H1 (cell line): ENCODE measurements at regions not wholly inside any gene's neighbourhood (a gene's known extent, or its start where the extent isn't known, plus 50 kb on each side); places are given as distances from the start of the nearest gene placed in this dataset.

Experiments
- CTCF ChIA-PET: fragments of 300-600 bp; sonication (Branson Sonifier 250); formaldehyde crosslinking; loops from one replicate; lab custom pipeline; 2021; ENCODE audit not compliant: partially characterized antibody; lab: Charles Lee
- POLR2A ChIA-PET: fragments of 300-600 bp; sonication (Branson Sonifier 250); formaldehyde crosslinking; loops from one replicate; lab custom pipeline; 2021; ENCODE audit warnings: inconsistent platforms; ENCODE audit not compliant: partially characterized antibody; lab: Charles Lee
- DNase-seq, 2 experiments: peaks; one replicate each; pipeline versions ENCODE4 v3.0.0 to v3.0.0-alpha.2; 2010 to 2022; ENCODE audit warnings: low spot score in 2 of 2, low read depth in 1 of 2, mixed read lengths in 1 of 2
- FAIRE-seq: peaks from 2 replicates; lab custom pipeline; 2011; peaks lifted over from hg19 to GRCh38; lab: Jason Lieb, UNC
- H2AFZ ChIP-seq: 2 replicates; pipeline ENCODE4 v1.8.1; 2012; ENCODE audit warnings: low read length, inconsistent platforms
- H2AK5ac ChIP-seq: 2 replicates; pipeline ENCODE4 v1.6.1; 2013; ENCODE audit warnings: low read depth, low read length
- H2BK120ac ChIP-seq: replicated peaks from 2 replicates; pipeline ENCODE3; 2013; ENCODE audit warnings: low read depth, low read length, inconsistent platforms
- H2BK12ac ChIP-seq: 2 replicates; pipeline ENCODE4 v1.6.1; 2013; ENCODE audit warnings: low read depth, low read length
- H2BK15ac ChIP-seq: 2 replicates; pipeline ENCODE4 v1.6.1; 2013; ENCODE audit warnings: low read length
- H2BK20ac ChIP-seq: 2 replicates; pipeline ENCODE4 v1.6.1; 2013; ENCODE audit warnings: low read length
- H2BK5ac ChIP-seq: 2 replicates; pipeline ENCODE4 v1.6.1; 2013; ENCODE audit warnings: low read depth, low read length
- H3K14ac ChIP-seq: 2 replicates; pipeline ENCODE4 v1.6.1; 2013; ENCODE audit warnings: inconsistent platforms; ENCODE audit not compliant: insufficient read length
- H3K18ac ChIP-seq: 2 replicates; pipeline ENCODE4 v1.6.1; 2013; ENCODE audit warnings: low read length; ENCODE audit errors: extremely low read depth
- H3K23ac ChIP-seq: 2 replicates; pipeline ENCODE4 v1.6.1; 2013; ENCODE audit warnings: inconsistent platforms; ENCODE audit not compliant: insufficient read length
- H3K23me2 ChIP-seq: 2 replicates; pipeline ENCODE4 v1.6.1; 2013; ENCODE audit warnings: low read depth, low read length
- H3K27ac ChIP-seq: 2 replicates; pipeline ENCODE4 v1.6.1; 2011; ENCODE audit warnings: low read depth, low read length, inconsistent platforms
- H3K27me3 ChIP-seq, 4 experiments: replicated peaks in 1 of 4; 1 replicate in 1 of 4; 2 replicates in 3 of 4; pipeline versions ENCODE4 v1.6.1 to v1.8.1; 2011 to 2013; ENCODE audit warnings: low read length in 3 of 4, mild to moderate bottlenecking in 3 of 4, inconsistent platforms in 2 of 4, mixed read lengths in 2 of 4, moderate library complexity in 1 of 4; ENCODE audit not compliant: control insufficient read depth in 3 of 4, insufficient read depth in 3 of 4; ENCODE audit errors: extremely low read depth in 1 of 4
- H3K36me3 ChIP-seq, 4 experiments: 2 replicates each; pipeline versions ENCODE4 v1.6.1 to v1.8.1; 2011 to 2013; ENCODE audit warnings: mild to moderate bottlenecking in 4 of 4, low read length in 3 of 4, moderate library complexity in 2 of 4, control low read depth in 1 of 4, inconsistent platforms in 1 of 4; ENCODE audit not compliant: insufficient read depth in 4 of 4, control insufficient read depth in 2 of 4
- H3K4ac ChIP-seq: replicated peaks from 2 replicates; pipeline ENCODE3; 2013; ENCODE audit warnings: low read length, low read depth, mixed read lengths, inconsistent platforms; ENCODE audit not compliant: insufficient read length
- H3K4me1 ChIP-seq, 4 experiments: replicated peaks in 1 of 4; 1 replicate in 1 of 4; 2 replicates in 3 of 4; pipeline versions ENCODE4 v1.6.1 to v1.8.1; 2011 to 2013; ENCODE audit warnings: low read length in 3 of 4, inconsistent platforms in 2 of 4, mixed read lengths in 1 of 4; ENCODE audit not compliant: insufficient read depth in 4 of 4, control insufficient read depth in 3 of 4
- H3K4me2 ChIP-seq, 2 experiments: 2 replicates each; pipeline versions ENCODE4 v1.6.1 to v1.8.1; 2011 to 2013; ENCODE audit warnings: low read depth in 2 of 2, low read length in 2 of 2, control low read depth in 1 of 2, inconsistent platforms in 1 of 2, mild to moderate bottlenecking in 1 of 2; ENCODE audit not compliant: insufficient read depth in 1 of 2
- H3K4me3 ChIP-seq, 4 experiments: fragments of 200-600, 300-600 bp in 1 of 4; sonication (generic), shearing (Covaris generic), sonication (Bioruptor Twin) in 1 of 4; 2 replicates each; pipeline versions ENCODE4 v1.5.1 to v1.8.1; 2011 to 2016; ENCODE audit warnings: low read length in 4 of 4, low read depth in 3 of 4, control low read depth in 2 of 4, inconsistent platforms in 2 of 4, mild to moderate bottlenecking in 2 of 4, mixed read lengths in 1 of 4, moderate library complexity in 1 of 4; ENCODE audit not compliant: insufficient read depth in 2 of 4; ENCODE audit errors: extremely low read depth in 1 of 4
- H3K56ac ChIP-seq: replicated peaks from 2 replicates; pipeline ENCODE3; 2013; ENCODE audit warnings: low read depth, mild to moderate bottlenecking, mixed read lengths, low read length, inconsistent platforms; ENCODE audit not compliant: insufficient read length
- H3K79me1 ChIP-seq: 2 replicates; pipeline ENCODE4 v1.6.1; 2013; ENCODE audit warnings: low read depth, low read length, control low read depth
- H3K79me2 ChIP-seq, 2 experiments: 2 replicates each; pipeline versions ENCODE4 v1.6.1 to v1.8.1; 2012 to 2013; ENCODE audit warnings: low read length in 2 of 2, mild to moderate bottlenecking in 2 of 2, inconsistent platforms in 1 of 2; ENCODE audit not compliant: insufficient read depth in 2 of 2, control insufficient read depth in 1 of 2
- H3K9ac ChIP-seq, 4 experiments: replicated peaks in 1 of 4; 1 replicate in 1 of 4; 2 replicates in 3 of 4; pipeline versions ENCODE4 v1.6.1 to v1.8.1; 2011 to 2013; ENCODE audit warnings: low read depth in 3 of 4, low read length in 3 of 4, control low read depth in 2 of 4, mild to moderate bottlenecking in 2 of 4, moderate library complexity in 2 of 4, inconsistent platforms in 1 of 4; ENCODE audit errors: extremely low read depth in 1 of 4
- H3K9me3 ChIP-seq, 2 experiments: 2 replicates each; pipeline versions ENCODE4 v1.6.1 to v1.8.1; 2012 to 2013; ENCODE audit warnings: mild to moderate bottlenecking in 2 of 2, moderate library complexity in 2 of 2, control low read depth in 1 of 2, inconsistent platforms in 1 of 2, low read depth in 1 of 2, low read length in 1 of 2, mixed read lengths in 1 of 2; ENCODE audit not compliant: insufficient read depth in 2 of 2
- H4K20me1 ChIP-seq, 2 experiments: replicated peaks in 1 of 2; 2 replicates each; pipeline versions ENCODE3 to v1.8.1; 2011 to 2013; ENCODE audit warnings: inconsistent platforms in 2 of 2, low read length in 2 of 2, mild to moderate bottlenecking in 1 of 2; ENCODE audit not compliant: insufficient read depth in 2 of 2, control insufficient read depth in 1 of 2
- H4K5ac ChIP-seq: 2 replicates; pipeline ENCODE4 v1.6.1; 2013; ENCODE audit warnings: low read length, low read depth, mixed read lengths, inconsistent platforms; ENCODE audit not compliant: insufficient read length
- H4K8ac ChIP-seq: 2 replicates; pipeline ENCODE4 v1.8.0; 2013; ENCODE audit warnings: mild to moderate bottlenecking, moderate library complexity, low read length, inconsistent platforms; ENCODE audit not compliant: insufficient read depth; ENCODE audit errors: extremely low read depth
- H4K91ac ChIP-seq: replicated peaks from 2 replicates; pipeline ENCODE3; 2013; ENCODE audit warnings: low read length, mixed read lengths, inconsistent platforms; ENCODE audit not compliant: insufficient read length
- ASH2L ChIP-seq: fragments of 200-600, 300-600 bp; sonication (generic); IDR thresholded peaks from one replicate; pipeline ENCODE4 v1.7.1; 2017; ENCODE audit warnings: low read length
- BRCA1 ChIP-seq: IDR thresholded peaks from 2 replicates; pipeline ENCODE4 v1.6.1; 2012; ENCODE audit warnings: low read depth, low read length, improper control_type of control experiment
- E2F6 ChIP-seq: IDR thresholded peaks from 2 replicates; pipeline ENCODE4 v1.6.1; 2012; ENCODE audit warnings: inconsistent platforms
- HDAC2 ChIP-seq, 2 experiments: fragments of 300-600 bp in 1 of 2; sonication (generic) in 1 of 2; IDR thresholded peaks; 2 replicates each; pipeline ENCODE4 v1.6.1; 2011 to 2012; ENCODE audit warnings: low read depth in 2 of 2, low read length in 2 of 2, mild to moderate bottlenecking in 2 of 2, moderate library complexity in 2 of 2, borderline replicate concordance in 1 of 2, inconsistent platforms in 1 of 2
- RFX5 ChIP-seq: IDR thresholded peaks from 2 replicates; pipeline ENCODE4 v1.6.1; 2011; ENCODE audit warnings: low read depth, low read length, improper control_type of control experiment, borderline replicate concordance
- SP1 ChIP-seq: IDR thresholded peaks from 2 replicates; pipeline ENCODE4 v1.6.1; 2011; ENCODE audit warnings: low read depth, low read length
- WGBS, 2 experiments: shearing (Covaris generic) in 1 of 2; methylation state at CpG; one replicate each; pipeline versions ENCODE4 v1.1.6 to v1.1.7; 2013 to 2015; ENCODE audit warnings: low lambda C conversion rate in 2 of 2, mixed read lengths in 2 of 2, inconsistent platforms in 1 of 2, low coverage in 1 of 2, missing lambda C conversion rate in 1 of 2; ENCODE audit not compliant: insufficient replicate concordance in 2 of 2, insufficient coverage in 1 of 2, insufficient read length in 1 of 2; ENCODE audit errors: extremely low coverage in 1 of 2, missing lambda C conversion rate in 1 of 2; 5-methylcytosine and 5-hydroxymethylcytosine counted together

DNA sequence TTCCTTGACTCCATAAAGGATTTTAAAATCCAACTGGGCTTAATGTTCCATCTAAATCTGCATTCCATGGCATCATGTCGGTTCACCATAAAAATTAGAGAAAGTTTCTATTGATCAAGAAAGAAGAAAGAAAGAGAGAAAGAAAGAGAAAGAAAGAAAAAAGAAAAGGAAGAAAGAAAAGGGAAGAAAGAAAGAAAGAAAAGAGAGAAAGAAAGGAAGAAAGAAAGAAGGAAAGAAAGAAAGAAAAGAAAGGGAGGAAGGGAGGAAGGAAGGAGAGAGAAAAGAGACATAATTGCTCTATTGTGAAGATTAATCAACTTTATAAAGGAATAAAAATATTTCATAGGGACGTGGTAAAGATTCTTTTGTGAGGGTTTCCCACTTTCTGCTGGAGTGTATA is 329.2 kb downstream of the DLEU7 start:
- POLR2A ChIA-PET, result no interaction called here
- Histone ChIP-seq H3K27me3 (no peaks in the 10 kb centered on the region), H3K36me3 (peaks cover 0 to 1% (median 0%) of the 10 kb centered on the region in 4 experiments; a peak in 1 of 8 replicates), H4K91ac (no peak overlapping the region), H3K14ac (no peak overlapping the region), H2BK5ac (no peak overlapping the region), H2BK15ac (no peak overlapping the region), H3K79me1 (no peaks in the 10 kb centered on the region), H4K8ac (no peak overlapping the region), H3K27ac (no peak overlapping the region), H4K5ac (no peak overlapping the region), H3K4me1 (no peaks in the 10 kb centered on the region), H3K23me2 (no peaks in the 10 kb centered on the region), H3K9ac (no peak overlapping the region), H3K56ac (no peak overlapping the region), H2BK12ac (no peak overlapping the region), H2BK120ac (no peak overlapping the region), H3K4me3 (no peak overlapping the region), H3K79me2 (no peaks in the 10 kb centered on the region), H2AFZ (no peak overlapping the region), H2BK20ac (no peak overlapping the region), H3K9me3 (peaks cover 8 to 10% of the 10 kb centered on the region in 2 experiments; a peak in 3 of 4 replicates), H3K4ac (no peak overlapping the region), H3K4me2 (no peak overlapping the region), H3K23ac (no peak overlapping the region), H3K18ac (no peak overlapping the region), H4K20me1 (no peaks in the 10 kb centered on the region), H2AK5ac (no peak overlapping the region)
- WGBS, 2 experiments, result 83% methylated on average over 2 of the region's 2 CpGs; no CpG with 5 or more reads in 1 of the 2 experiments
- TF ChIP-seq ASH2L (no peak), HDAC2 (IDR thresholded peaks at IDR 0.05; ENCODE audit: borderline replicate concordance in 1 of 2, low read depth in 2 of 2, low read length in 2 of 2) (no peak), SP1 (no peak), BRCA1 (no peak), RFX5 (no peak), E2F6 (no peak)
- DNase-seq (no peak), FAIRE-seq (no peak)
- CTCF ChIA-PET, result interaction anchor here (0.5 kb wide), 1 partner anchor 172 kb away, joined by 3 read pairs; no protein-coding TSS in a partner anchor
